Renal cortex interstitium (tissue), 11 donors: ENCODE measurements at regions not wholly inside any gene's neighbourhood (a gene's known extent, or its start where the extent isn't known, plus 50 kb on each side); places are given as distances from the start of the nearest gene placed in this dataset.
"Not testable (repeated sequence)": the region's sequence is repeated elsewhere in the genome, so short reads cannot be mapped to it uniquely, and the experiment has no call there.

ENCODE experiments used
- DNase-seq, 11 donors: peaks; one replicate each; pipeline ENCODE4 v3.0.0-alpha.2; 2013; ENCODE audit warnings: low read depth in 9 of 11, low spot score in 4 of 11; ENCODE audit errors: extremely low read depth in 1 of 11

DNA sequence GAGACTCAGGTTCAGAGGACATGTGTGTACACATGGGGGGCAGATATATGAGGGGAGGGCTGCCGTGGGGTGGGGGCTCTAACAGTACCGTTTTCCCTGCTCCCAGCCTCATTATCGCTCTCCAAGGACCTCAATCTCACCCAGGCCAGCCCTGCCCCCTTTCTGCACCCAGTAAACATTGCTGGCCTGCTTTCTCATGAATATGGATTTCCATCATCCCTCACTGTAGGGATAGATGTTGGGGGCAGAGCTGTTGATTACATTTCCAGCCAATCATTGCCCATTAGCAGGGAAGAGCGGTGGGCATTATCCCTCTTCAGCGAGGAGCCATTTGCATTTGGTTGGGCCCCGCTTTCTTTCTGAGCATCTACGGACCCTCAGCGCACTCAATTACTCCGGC lies 273.8 kb downstream of the RPS6KC1 start:
- DNase-seq: no peak

DNA sequence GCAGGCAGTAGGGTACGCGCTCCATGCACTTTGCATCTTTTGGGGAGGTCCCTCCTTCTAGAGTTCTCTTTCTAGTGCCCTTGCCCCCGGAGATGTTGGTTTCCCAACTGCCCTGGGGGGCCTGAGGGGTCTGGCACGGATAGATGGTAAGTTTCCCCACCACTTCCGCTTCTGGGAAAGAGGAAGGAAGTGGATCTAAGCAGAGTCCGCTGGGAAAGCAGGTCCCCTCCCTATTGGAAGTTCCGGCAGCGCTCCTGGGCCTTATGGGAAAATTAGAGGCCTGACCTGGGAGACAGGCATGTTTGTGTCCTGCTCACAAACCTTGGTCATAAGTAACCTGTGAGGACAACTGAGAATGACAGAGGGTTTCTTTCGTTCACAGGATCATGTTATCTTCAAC lies 274.4 kb downstream of the RPS6KC1 start:
- DNase-seq: no peak

DNA sequence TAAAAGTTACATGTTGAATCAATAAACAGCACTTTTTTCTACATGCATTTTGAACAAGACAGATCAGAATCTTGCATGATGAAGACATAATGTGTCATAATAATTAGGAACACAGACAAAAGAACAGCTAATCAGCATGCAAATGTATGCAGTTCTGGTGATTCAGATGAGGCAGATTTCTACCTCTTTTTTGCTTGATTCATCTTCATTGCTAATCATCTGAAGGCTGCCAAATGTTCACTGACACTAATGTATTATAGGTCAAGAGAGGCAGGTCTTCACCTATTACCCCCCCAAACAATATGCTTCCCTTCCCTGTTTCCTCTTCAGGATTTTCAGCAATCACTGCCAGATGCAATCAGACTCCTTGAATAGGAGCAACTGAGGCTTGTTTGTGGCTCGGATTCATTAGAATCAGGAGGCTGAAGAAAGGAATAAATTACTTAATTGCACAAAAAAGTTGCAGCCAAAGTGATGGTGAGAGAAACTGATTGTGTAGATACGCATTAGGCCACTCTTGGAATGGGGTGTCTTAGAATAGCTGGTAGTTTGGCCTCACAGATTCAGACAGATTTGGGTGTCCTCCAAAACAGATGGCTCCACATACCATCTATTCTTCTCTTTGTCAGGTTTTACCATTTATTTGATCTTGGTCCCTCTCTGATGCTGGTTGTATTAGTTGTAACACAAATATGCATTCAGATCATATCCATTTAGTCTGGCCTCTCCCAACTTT lies 275.4 kb downstream of the RPS6KC1 start:
- no peak for DNase-seq

DNA sequence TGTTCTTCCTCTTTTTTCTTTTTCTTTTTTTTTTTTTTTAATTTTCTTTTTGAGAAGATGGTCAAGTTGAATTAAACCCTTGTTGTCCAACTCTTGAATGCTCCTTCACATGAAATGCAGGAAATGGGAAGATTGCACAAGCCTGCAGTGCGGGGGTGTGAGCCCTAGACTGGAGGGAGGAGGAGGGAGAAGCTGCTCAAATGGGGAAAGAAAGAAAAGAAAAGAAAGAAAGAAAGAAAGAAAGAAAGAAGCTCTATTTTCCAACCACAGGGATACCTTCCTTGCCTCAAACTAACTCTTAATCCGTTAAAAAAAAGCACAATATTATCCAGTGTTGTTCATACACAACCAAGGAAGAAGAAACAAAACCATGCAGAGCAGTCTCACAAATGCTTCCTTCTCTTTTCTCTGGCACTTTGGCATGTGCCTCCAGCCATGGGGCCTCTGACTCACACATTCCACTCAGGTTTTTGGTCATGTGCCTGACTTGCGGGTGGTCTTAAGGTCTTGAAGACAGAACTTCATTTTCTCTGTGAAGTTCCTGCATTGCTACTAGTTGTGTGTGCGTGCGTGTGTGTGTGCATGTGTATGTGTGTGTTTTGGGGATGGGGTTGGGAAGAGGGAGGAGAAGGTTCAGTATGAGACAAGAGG lies 276.1 kb downstream of the RPS6KC1 start:
- DNase-seq: no peak

DNA sequence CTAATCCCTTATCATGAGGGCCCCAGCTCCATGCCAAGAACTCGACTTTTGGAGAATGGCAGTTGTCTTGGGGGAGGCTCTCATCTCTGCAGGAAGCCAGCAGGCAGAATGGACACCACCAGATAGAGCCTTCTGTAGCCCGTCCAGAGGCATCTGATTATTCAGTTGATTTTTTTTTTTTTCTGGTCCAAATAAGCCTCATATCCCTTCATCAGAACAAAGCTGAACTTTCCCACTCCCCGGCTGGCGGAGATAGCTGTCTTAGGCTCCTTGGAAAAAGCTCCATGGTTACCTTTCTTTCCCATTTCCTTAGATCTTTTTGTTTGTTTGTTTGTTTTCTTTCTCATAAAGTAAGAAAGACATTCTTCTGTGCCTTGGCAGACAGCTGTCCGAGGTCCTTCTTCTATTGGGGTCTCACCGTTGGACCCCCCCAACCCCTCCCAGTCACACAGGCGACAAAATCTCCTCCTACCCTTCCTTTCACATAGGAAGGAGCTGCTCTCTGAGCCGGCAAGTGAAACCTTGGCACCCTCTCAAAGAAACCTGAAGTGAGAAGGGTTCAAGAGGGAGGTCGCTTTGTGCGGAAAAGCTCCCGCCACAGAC lies 278.5 kb downstream of the RPS6KC1 start:
- no peak for DNase-seq

DNA sequence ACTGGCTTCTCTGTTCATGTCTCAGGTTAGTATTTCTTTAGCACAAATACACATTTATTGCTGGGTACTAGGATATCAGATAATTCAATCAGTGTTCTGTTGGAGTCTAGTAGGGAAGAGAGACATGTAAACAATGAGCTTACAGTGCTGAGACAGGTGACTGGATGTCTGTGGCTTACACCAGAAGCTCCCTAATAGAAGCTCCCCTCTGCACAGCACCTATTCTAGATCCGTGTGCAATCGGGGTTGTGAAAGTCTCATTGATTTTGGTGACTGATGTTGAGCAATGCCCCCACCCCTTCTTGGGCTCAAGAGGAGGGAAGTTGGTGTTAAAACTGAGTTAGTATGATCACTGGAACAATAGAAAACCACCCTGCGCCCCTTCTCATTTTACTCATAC lies 279.2 kb downstream of the RPS6KC1 start:
- no peak for DNase-seq

DNA sequence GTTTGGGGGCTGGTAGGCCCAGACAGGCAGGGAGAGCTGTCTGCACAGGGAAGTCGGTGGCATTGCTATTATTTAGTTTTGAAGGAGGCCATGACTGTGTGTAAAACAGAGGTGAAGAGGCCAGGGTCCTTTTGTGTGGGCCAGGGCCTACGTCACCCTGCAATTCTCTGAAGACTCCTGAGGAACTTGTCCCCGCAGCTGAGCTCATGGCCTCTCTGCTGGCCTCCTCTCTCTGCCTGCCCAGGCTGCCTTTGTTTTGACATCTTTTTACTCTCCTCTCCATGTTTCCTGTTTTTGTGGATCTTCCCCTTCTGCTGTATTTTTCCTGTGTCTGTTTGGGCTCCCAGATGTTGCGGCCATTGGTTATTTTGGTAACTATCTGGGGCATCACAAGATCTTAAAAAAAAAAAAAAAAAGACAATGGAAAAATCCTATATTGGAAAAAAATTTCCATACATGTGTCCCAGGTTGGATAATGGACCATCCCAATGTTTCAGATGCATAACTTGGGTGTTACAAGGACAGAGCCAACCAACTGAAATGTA lies 280.7 kb downstream of the RPS6KC1 start:
- DNase-seq: no peak

DNA sequence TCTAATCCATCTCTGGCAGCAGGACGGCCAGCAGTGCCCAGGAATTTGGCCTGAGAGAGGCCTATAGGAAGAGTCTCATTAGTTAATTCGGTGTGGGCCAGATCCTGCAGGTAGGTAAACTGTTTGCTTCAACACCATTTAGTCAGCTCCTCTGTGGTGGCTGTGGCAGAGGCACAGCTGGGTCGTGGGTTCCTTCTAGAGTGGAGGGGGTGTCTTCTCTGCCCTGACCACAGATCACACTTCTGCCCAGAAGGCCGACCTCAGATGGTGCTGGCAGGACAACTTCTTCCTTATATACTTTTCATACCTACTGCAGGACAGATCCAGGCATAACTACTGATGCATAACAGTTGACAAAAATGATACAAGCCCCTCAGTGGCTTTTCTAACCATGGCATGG lies 281.4 kb downstream of the RPS6KC1 start:
- DNase-seq: no peak

DNA sequence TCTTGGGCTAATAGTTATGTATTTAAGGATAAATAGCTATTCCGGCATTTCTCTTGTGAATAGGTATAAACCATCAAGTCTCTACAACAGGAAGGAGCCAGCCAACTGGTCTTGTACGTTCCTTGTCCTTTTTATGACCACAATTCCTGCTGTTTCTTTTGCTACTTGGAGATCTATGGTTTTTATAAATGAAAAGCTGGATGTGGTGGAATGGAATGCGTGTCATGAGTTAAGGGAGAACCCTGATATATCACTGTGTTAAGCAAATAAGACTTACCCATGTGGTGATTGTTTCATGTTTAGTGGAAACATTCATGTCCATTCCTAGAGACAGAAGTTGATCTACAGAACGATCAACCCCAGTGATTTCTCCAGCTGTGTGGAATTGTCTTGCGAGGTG lies 282.1 kb downstream of the RPS6KC1 start:
- DNase-seq: no peak

DNA sequence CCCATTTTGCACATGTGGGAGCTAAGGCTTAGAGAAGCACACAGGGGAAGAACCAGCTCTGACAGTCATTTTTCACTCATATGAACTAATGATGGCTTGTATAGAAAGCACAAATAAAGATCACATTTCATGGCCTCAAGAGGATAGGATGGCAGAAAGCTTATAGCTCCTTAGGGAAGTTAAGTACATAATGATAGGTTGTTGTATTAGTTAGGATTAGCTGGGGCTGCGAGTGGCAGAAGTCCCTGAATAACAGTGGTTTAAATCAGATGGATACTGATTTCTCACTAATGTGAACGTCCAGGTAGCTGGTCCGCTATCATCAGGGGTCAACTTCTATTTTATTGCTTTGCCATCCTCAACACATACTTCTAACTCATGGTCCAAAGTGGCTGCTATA lies 284.0 kb downstream of the RPS6KC1 start:
- no peak for DNase-seq

DNA sequence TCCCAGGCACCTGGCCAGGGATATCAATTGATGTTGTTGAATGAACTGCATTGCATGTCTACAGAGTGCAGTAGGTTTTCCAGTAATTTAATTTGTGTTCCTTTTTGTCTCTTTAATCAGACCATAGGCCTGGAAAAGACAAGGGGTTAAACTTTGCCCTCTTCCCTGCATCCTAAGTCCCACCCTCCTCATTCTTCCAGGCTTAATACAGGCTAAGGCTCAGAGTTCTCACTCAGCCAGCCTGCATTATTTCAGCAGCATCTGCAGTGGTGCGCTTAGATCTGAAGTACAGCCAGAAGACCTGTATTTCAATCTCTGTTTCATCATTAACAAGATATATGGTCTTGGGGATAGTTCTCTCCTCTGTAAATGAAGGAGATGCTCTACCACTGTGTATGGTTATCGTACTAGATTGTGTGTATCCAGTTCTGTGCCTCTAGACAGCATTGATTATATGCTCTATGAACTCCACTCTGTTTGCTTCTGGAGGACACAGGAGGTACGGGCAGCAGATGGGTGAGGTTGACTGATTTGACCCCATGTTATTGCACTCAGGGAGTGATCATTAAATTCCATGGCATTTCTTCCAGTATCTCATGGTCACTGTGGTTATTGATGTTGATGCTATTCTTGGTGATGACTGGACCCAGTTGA lies 286.1 kb downstream of the RPS6KC1 start:
- no peak for DNase-seq

DNA sequence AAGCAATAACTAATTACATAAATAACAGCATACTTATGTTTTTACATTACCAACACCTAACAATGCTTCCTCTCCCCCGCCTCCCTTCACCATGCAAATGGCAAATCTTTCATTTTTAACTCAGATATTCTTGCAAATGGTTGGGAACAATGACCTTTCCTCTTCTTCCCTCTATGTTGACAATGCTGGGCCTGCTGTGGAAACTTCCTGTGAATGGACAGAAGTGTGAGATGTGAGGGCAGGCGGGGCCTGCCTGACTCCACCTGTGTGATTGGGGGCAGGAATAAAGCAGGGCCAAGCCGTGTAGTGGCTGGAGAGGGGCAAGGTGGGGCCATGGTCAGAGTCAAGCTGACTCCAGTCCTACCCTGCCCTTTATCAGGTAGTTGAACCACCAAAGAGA lies 289.6 kb downstream of the RPS6KC1 start:
- DNase-seq: no peak

DNA sequence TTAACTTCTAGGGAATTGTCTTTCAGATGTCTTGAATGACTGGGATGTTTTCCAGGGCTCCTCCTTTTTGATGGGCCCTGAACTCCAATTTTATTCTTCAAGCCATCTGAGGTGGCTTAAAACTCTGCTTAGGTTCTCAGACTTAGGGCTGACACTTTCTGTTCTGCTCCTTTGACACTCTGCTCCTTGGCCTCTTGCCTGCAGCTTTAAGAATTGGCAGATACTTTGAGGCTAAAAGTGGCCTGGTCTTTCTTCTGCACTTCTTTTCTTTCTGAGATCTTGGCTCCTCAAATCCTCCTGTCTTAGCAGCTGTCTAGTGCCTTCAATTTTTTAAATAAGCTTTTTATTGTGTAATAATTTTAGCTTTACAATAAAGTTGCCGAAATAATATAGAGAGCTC lies 294.6 kb downstream of the RPS6KC1 start:
- DNase-seq: no peak

DNA sequence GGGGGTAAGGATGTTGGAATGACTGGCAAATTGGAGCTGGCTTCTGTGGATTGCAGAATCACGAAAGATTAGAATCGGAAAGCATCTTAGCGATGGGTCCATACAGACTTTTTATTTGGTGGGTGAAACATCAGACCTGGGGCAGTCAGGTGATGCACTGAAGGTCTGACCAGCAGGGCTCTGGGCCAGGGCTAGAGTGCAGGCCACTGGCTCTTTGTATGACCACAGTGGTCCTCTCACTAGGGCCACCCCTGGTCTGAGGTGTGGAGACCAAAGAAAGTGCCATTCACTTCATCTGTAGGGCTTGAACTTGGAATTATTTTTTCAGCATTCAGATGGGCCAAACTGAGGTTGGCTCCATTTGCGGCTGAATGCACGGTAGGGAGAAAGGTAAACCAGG lies 306.4 kb downstream of the RPS6KC1 start:
- DNase-seq: no peak

DNA sequence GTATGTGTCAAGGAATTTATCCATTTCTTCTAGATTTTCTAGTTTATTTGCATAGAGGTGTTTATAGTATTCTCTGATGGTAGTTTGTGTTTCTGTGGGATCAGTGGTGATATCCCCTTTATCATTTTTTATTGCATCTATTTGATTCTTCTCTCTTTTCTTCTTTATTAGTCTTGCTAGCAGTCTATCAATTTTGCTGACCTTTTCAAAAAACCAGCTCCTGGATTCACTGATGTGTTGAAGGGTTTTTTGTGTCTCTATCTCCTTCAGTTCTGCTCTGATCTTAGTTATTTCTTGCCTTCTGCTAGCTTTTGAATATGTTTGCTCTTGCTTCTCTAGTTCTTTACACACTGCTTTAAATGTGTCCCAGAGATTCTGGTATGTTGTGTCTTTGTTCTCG lies 307.3 kb downstream of the RPS6KC1 start:
- DNase-seq: not testable (repeated sequence)

DNA sequence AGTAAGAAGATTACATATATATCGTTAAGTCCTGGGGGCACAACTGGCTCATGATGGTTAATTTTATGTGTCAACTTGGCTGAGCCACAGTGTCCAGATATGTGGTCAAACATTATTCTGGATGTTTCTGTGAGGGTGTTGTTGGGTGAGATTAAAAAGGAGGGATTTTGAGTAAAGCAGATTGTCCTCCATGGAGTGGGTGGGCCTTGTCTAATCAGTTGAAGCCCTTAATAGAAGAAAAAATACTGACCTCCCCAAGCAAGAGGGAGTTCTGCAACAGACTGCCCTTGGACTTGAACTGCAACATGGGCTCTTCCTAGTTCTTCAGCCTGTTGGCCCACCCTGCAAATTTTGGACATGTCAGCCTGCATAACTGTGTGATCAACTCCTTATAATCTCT lies 311.6 kb downstream of the RPS6KC1 start:
- no peak for DNase-seq

DNA sequence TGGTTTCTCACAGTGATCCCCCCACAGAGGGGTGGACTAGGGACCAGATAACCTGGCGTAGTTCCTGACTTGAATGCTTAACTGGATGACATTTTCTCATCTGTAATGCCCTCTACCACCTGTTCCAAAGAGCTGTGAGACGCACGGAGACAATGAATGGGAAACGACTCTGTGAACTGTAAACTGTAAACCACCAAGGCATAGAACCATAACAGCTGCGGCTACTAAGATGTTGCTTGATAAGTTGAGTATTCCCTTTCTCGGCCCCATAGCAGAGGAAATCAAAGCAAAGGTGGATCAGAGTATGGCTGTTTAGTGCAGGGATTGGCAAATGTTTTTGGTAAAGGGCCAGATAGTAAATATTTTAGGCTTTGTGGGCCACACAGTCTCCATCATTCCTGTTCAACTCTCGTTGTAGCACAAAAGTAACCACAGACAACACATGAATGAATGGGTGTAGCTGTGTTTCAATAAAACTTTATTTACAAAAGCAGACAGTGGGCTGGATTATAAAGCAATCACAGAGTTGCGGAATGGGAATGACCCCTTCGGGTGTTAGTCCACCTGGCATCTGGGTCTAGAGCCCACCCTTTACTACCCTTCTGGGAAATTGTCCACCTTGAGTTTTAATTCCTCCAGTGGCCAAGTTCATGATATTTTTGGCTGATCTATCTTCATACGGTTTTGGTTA lies 315.2 kb downstream of the RPS6KC1 start:
- no peak for DNase-seq

DNA sequence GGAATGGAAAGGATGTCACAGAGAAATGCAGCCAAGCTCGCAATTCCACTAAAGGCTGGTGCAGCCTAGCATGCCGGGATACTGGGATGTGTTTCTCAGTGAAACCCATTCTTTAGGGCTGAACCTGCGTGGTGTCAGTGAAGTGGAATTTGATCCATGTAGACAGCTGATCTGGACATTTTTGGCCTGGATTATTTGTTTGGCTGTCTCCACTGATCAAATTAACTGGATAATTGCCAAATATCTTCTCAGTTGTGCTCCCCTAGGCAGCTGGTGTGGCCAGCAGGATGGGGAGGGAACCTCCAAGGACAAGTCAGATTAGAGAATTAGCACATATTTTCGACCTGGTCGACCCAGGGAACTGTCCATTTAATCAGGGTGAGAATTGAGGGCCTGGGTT lies 318.4 kb downstream of the RPS6KC1 start:
- DNase-seq: no peak

DNA sequence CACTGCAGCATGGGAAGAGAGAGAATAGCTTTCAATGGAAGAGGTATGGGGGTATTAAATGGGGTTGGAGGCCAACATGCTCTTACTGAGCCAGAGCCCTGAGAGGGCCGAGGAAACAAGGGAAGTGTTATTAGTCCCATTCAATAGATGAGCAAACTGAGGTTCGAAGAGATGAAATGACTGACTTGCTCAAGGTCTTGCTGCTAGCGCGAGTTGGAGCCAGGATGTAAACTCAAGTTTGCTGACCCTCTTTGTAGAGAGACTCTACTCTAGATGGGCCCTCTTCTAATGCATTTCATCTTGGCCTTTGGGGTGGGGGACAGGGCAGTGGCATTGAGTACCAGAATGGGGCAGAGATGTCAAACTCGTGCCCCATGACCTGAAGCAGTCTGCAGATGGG lies 319.5 kb downstream of the RPS6KC1 start:
- no peak for DNase-seq

DNA sequence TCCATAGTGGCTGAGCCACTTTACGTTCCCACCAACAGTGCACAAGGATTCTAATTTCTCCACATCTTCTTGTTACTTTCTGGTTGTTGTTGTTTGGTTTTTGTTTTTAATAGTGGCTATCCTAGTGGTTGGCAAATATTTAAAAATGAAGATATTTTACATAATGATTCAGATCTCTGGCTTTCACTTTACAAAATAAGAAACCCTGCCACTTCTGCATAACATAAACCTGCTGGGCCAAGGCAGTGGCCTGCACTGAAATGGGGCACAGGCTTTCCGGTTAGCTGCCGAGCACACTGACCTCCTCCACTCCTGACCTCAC lies 320.4 kb downstream of the RPS6KC1 start:
- DNase-seq: no peak
